Activated naive CD4-positive, alpha-beta T cell treated with anti-CD3 and anti-CD28 coated beads, Interleukin-2, amount 10 ng/mL, durations not matched to agents 7 days and 5 days (primary cell): ENCODE measurements at regions not wholly inside any gene's neighbourhood (a gene's known extent, or its start where the extent isn't known, plus 50 kb on each side); places are given as distances from the start of the nearest gene placed in this dataset.

ENCODE experiments used
- CTCF ChIA-PET: fragments of 350-600 bp; sonication (Branson Sonifier 250); formaldehyde crosslinking; loops from one replicate; lab custom pipeline; 2021; ENCODE audit warnings: antibody characterized with exemption; lab: Charles Lee
- DNase-seq: peaks from one replicate; pipeline ENCODE4 v3.0.0-alpha.2; 2020
- H3K27ac Mint-ChIP-seq: one replicate; pipeline ENCODE4 v1.8.0; 2021; ENCODE audit warnings: mild to moderate bottlenecking, moderate library complexity, mixed read lengths
- H3K27me3 Mint-ChIP-seq: one replicate; pipeline ENCODE4 v1.8.0; 2021; ENCODE audit warnings: mild to moderate bottlenecking, mixed read lengths
- H3K36me3 Mint-ChIP-seq: one replicate; pipeline ENCODE4 v1.8.0; 2021; ENCODE audit warnings: mixed read lengths
- H3K4me1 Mint-ChIP-seq: one replicate; pipeline ENCODE4 v1.8.0; 2021; ENCODE audit warnings: mixed read lengths
- H3K4me3 Mint-ChIP-seq: one replicate; pipeline ENCODE4 v1.8.0; 2021; ENCODE audit warnings: mild to moderate bottlenecking, moderate library complexity, mixed read lengths
- H3K9me3 Mint-ChIP-seq: one replicate; pipeline ENCODE4 v1.8.0; 2021; ENCODE audit warnings: mixed read lengths

GRCh38 chr2:155178921-155179320 is 480.4 kb downstream of the KCNJ3 start:
- CTCF ChIA-PET, result no interaction called here
- H3K9me3 Mint-ChIP-seq, result peaks cover 3% of the 10 kb centered on the region
- no peaks in the 10 kb centered on the region for H3K27me3 Mint-ChIP-seq
- DNase-seq, result no peak
- no peak overlapping the region for H3K4me3 Mint-ChIP-seq
- no peak overlapping the region for H3K27ac Mint-ChIP-seq
- H3K36me3 Mint-ChIP-seq, result no peaks in the 10 kb centered on the region
- H3K4me1 Mint-ChIP-seq, result no peaks in the 10 kb centered on the region

GRCh38 chr2:155176345-155176744 is 477.9 kb downstream of the KCNJ3 start:
- H3K4me1 Mint-ChIP-seq, result no peaks in the 10 kb centered on the region
- no peak overlapping the region for H3K27ac Mint-ChIP-seq
- no peaks in the 10 kb centered on the region for H3K36me3 Mint-ChIP-seq
- H3K9me3 Mint-ChIP-seq, result no peaks in the 10 kb centered on the region
- CTCF ChIA-PET, result no interaction called here
- H3K4me3 Mint-ChIP-seq, result no peak overlapping the region
- no peak for DNase-seq
- H3K27me3 Mint-ChIP-seq, result no peaks in the 10 kb centered on the region

- Mint-ChIP-seq H3K36me3 (no peaks in the 10 kb centered on the region), H3K4me3 (no peak overlapping the region), H3K27me3 (no peaks in the 10 kb centered on the region), H3K9me3 (no peaks in the 10 kb centered on the region), H3K4me1 (no peaks in the 10 kb centered on the region), H3K27ac (no peak overlapping the region)
- no peak for DNase-seq
- CTCF ChIA-PET, result no interaction called here
These were observed 470.8 kb downstream of the KCNJ3 start for GRCh38 chr2:155169317-155169716.

GRCh38 chr2:155162494-155162893 is 464.0 kb downstream of the KCNJ3 start:
- Mint-ChIP-seq H3K4me3 (no peak overlapping the region), H3K27me3 (no peaks in the 10 kb centered on the region), H3K4me1 (no peaks in the 10 kb centered on the region)

GRCh38 chr2:155161314-155161713 is 462.8 kb downstream of the KCNJ3 start:
- Mint-ChIP-seq H3K4me1 (no peaks in the 10 kb centered on the region), H3K36me3 (no peaks in the 10 kb centered on the region), H3K27me3 (no peaks in the 10 kb centered on the region), H3K4me3 (no peak overlapping the region), H3K27ac (no peak overlapping the region), H3K9me3 (no peaks in the 10 kb centered on the region)
- DNase-seq, result no peak
- CTCF ChIA-PET, result no interaction called here

More at GRCh38 chr2:155162494-155162893, 464.0 kb downstream of the KCNJ3 start:
- no peaks in the 10 kb centered on the region for H3K36me3 Mint-ChIP-seq
- CTCF ChIA-PET, result no interaction called here
- no peak overlapping the region for H3K27ac Mint-ChIP-seq
- DNase-seq, result no peak
- H3K9me3 Mint-ChIP-seq, result no peaks in the 10 kb centered on the region

- CTCF ChIA-PET, result no interaction called here
- Mint-ChIP-seq H3K27ac (no peak overlapping the region), H3K4me1 (no peaks in the 10 kb centered on the region), H3K4me3 (no peak overlapping the region), H3K36me3 (no peaks in the 10 kb centered on the region), H3K9me3 (no peaks in the 10 kb centered on the region), H3K27me3 (no peaks in the 10 kb centered on the region)
- DNase-seq, result no peak
These were observed 459.2 kb downstream of the KCNJ3 start for GRCh38 chr2:155157711-155158110.

- DNase-seq, result no peak
- Mint-ChIP-seq H3K9me3 (no peaks in the 10 kb centered on the region), H3K27ac (no peak overlapping the region), H3K4me1 (no peaks in the 10 kb centered on the region), H3K27me3 (no peaks in the 10 kb centered on the region), H3K4me3 (no peak overlapping the region), H3K36me3 (no peaks in the 10 kb centered on the region)
- CTCF ChIA-PET, result no interaction called here
These were observed 458.6 kb downstream of the KCNJ3 start for GRCh38 chr2:155157065-155157464.

- Mint-ChIP-seq H3K27ac (no peak overlapping the region), H3K4me1 (no peaks in the 10 kb centered on the region), H3K9me3 (no peaks in the 10 kb centered on the region), H3K36me3 (no peaks in the 10 kb centered on the region), H3K4me3 (no peak overlapping the region), H3K27me3 (no peaks in the 10 kb centered on the region)
- CTCF ChIA-PET, result no interaction called here
- DNase-seq, result no peak
These were observed 453.4 kb downstream of the KCNJ3 start for GRCh38 chr2:155151945-155152344.

- CTCF ChIA-PET, result no interaction called here
- Mint-ChIP-seq H3K36me3 (no peaks in the 10 kb centered on the region), H3K9me3 (no peaks in the 10 kb centered on the region), H3K27me3 (no peaks in the 10 kb centered on the region), H3K27ac (no peak overlapping the region), H3K4me1 (no peaks in the 10 kb centered on the region), H3K4me3 (no peak overlapping the region)
- no peak for DNase-seq
These were observed 453.0 kb downstream of the KCNJ3 start for GRCh38 chr2:155151472-155151871.

GRCh38 chr2:155145758-155146229 is 447.3 kb downstream of the KCNJ3 start:
- H3K4me3 Mint-ChIP-seq, result no peak overlapping the region
- H3K27me3 Mint-ChIP-seq, result no peaks in the 10 kb centered on the region
- DNase-seq, result no peak
- H3K4me1 Mint-ChIP-seq, result no peaks in the 10 kb centered on the region
- no peak overlapping the region for H3K27ac Mint-ChIP-seq
- no peaks in the 10 kb centered on the region for H3K36me3 Mint-ChIP-seq
- CTCF ChIA-PET, result no interaction called here
- H3K9me3 Mint-ChIP-seq, result no peaks in the 10 kb centered on the region

GRCh38 chr2:155141418-155141817 is 442.9 kb downstream of the KCNJ3 start:
- DNase-seq, result no peak
- Mint-ChIP-seq H3K9me3 (no peaks in the 10 kb centered on the region), H3K4me3 (no peak overlapping the region), H3K27ac (no peak overlapping the region), H3K4me1 (no peaks in the 10 kb centered on the region), H3K36me3 (no peaks in the 10 kb centered on the region), H3K27me3 (no peaks in the 10 kb centered on the region)
- CTCF ChIA-PET, result no interaction called here

- no peak overlapping the region for H3K4me3 Mint-ChIP-seq
- no peaks in the 10 kb centered on the region for H3K27me3 Mint-ChIP-seq
- no peak overlapping the region for H3K27ac Mint-ChIP-seq
- no peaks in the 10 kb centered on the region for H3K9me3 Mint-ChIP-seq
- H3K4me1 Mint-ChIP-seq, result no peaks in the 10 kb centered on the region
- H3K36me3 Mint-ChIP-seq, result no peaks in the 10 kb centered on the region
- DNase-seq, result no peak
- CTCF ChIA-PET, result no interaction called here
These were observed 427.2 kb downstream of the KCNJ3 start for GRCh38 chr2:155125585-155126230.

GRCh38 chr2:155115846-155116245 is 417.4 kb downstream of the KCNJ3 start:
- H3K27ac Mint-ChIP-seq, result no peak overlapping the region
- H3K27me3 Mint-ChIP-seq, result no peaks in the 10 kb centered on the region
- no peak overlapping the region for H3K4me3 Mint-ChIP-seq
- DNase-seq, result no peak
- peaks cover 2% of the 10 kb centered on the region for H3K9me3 Mint-ChIP-seq
- H3K4me1 Mint-ChIP-seq, result no peaks in the 10 kb centered on the region
- H3K36me3 Mint-ChIP-seq, result no peaks in the 10 kb centered on the region
- CTCF ChIA-PET, result no interaction called here

- Mint-ChIP-seq H3K4me1 (no peaks in the 10 kb centered on the region), H3K27me3 (no peaks in the 10 kb centered on the region), H3K36me3 (no peaks in the 10 kb centered on the region), H3K4me3 (no peak overlapping the region), H3K9me3 (peaks cover 2% of the 10 kb centered on the region), H3K27ac (no peak overlapping the region)
- no peak for DNase-seq
- CTCF ChIA-PET, result no interaction called here
These were observed 412.6 kb downstream of the KCNJ3 start for GRCh38 chr2:155111070-155111469.

- DNase-seq, result no peak
- no peaks in the 10 kb centered on the region for H3K36me3 Mint-ChIP-seq
- H3K4me3 Mint-ChIP-seq, result no peak overlapping the region
- H3K27me3 Mint-ChIP-seq, result no peaks in the 10 kb centered on the region
- CTCF ChIA-PET, result no interaction called here
- no peaks in the 10 kb centered on the region for H3K9me3 Mint-ChIP-seq
- no peaks in the 10 kb centered on the region for H3K4me1 Mint-ChIP-seq
- H3K27ac Mint-ChIP-seq, result no peak overlapping the region
These were observed 411.0 kb downstream of the KCNJ3 start for GRCh38 chr2:155109527-155109926.
